Stimulated activated CD4-positive, alpha-beta T cell treated with anti-CD3 and anti-CD28 coated beads, Interleukin-15, amount 100 ng/mL, for 1 hour (primary cell): ENCODE measurements at regions not wholly inside any gene's neighbourhood (a gene's known extent, or its start where the extent isn't known, plus 50 kb on each side); places are given as distances from the start of the nearest gene placed in this dataset.
"Not testable (repeated sequence)": the region's sequence is repeated elsewhere in the genome, so short reads cannot be mapped to it uniquely, and the experiment has no call there.

ENCODE experiments used
- DNase-seq, 2 donors: peaks; one replicate each; pipeline ENCODE4 v3.0.0-alpha.2; 2020; ENCODE audit warnings: low read depth in 1 of 2, low spot score in 1 of 2

- no peak for DNase-seq
These were observed 233.8 kb upstream of the RUNX1 start for GRCh38 chr21:35282944-35283343.

GRCh38 chr21:35281956-35282355 is 232.9 kb upstream of the RUNX1 start:
- DNase-seq: no peak

- no peak for DNase-seq
These were observed 231.1 kb upstream of the RUNX1 start for GRCh38 chr21:35280231-35280630.

- no peak for DNase-seq
These were observed 226.7 kb upstream of the RUNX1 start for GRCh38 chr21:35275776-35276175.

- no peak for DNase-seq
These were observed 225.8 kb upstream of the RUNX1 start for GRCh38 chr21:35274923-35275322.

GRCh38 chr21:35274090-35274489 is 225.0 kb upstream of the RUNX1 start:
- no peak for DNase-seq

- no peak for DNase-seq
These were observed 224.2 kb upstream of the RUNX1 start for GRCh38 chr21:35273333-35273732.

GRCh38 chr21:35271344-35272118 is 222.4 kb upstream of the RUNX1 start:
- DNase-seq: not testable (repeated sequence)

GRCh38 chr21:35268817-35269216 is 219.7 kb upstream of the RUNX1 start:
- no peak for DNase-seq

GRCh38 chr21:35268261-35268660 is 219.2 kb upstream of the RUNX1 start:
- DNase-seq: no peak

- DNase-seq: no peak
These were observed 217.4 kb upstream of the RUNX1 start for GRCh38 chr21:35266546-35266945.

GRCh38 chr21:35265170-35265877 is 216.2 kb upstream of the RUNX1 start:
- no peak for DNase-seq

GRCh38 chr21:35259457-35259856 is 210.4 kb upstream of the RUNX1 start:
- no peak for DNase-seq

- DNase-seq: no peak
These were observed 209.4 kb upstream of the RUNX1 start for GRCh38 chr21:35258521-35258920.

- no peak for DNase-seq
These were observed 208.3 kb upstream of the RUNX1 start for GRCh38 chr21:35257413-35257812.

GRCh38 chr21:35256468-35256988 is 207.4 kb upstream of the RUNX1 start:
- no peak for DNase-seq

GRCh38 chr21:35254765-35255138 is 205.7 kb upstream of the RUNX1 start:
- no peak for DNase-seq

GRCh38 chr21:35254006-35254764 is 205.1 kb upstream of the RUNX1 start:
- DNase-seq: no peak

- no peak for DNase-seq
These were observed 203.7 kb upstream of the RUNX1 start for GRCh38 chr21:35252831-35253230.

GRCh38 chr21:35249636-35250035 is 200.5 kb upstream of the RUNX1 start:
- no peak for DNase-seq

- no peak for DNase-seq
These were observed 196.8 kb upstream of the RUNX1 start for GRCh38 chr21:35245879-35246278.

- DNase-seq: no peak
These were observed 195.4 kb upstream of the RUNX1 start for GRCh38 chr21:35244514-35244913.
